GM21515 (cell line): ENCODE measurements at regions not wholly inside any gene's neighbourhood (a gene's known extent, or its start where the extent isn't known, plus 50 kb on each side); places are given as distances from the start of the nearest gene placed in this dataset.

Source experiments
- ATAC-seq: cut with Tn5 transposase; IDR thresholded peaks from one replicate; pipeline ENCODE4 v1.9.1; 2021; ENCODE audit not compliant: unreplicated experiment

DNA sequence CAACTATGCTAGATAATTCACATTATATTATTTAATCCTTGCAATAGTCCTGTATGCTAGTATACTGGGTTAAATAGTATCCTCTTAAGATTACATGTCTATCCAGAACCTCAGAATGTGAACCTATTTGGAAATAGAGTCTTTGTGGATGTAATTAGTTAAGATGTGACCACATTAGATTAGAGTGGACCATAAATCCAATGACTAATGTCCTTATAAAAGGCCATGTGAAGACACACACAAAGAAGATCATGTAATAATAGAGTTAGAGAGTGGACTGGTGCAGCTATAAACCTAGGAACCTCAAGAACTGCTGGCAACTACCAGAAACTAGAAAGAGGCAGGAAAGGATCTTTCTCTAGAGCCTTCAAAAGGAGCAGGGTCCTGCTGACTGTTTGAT lies 263.6 kb upstream of the PTGER4 start:
- ATAC-seq: no peak

DNA sequence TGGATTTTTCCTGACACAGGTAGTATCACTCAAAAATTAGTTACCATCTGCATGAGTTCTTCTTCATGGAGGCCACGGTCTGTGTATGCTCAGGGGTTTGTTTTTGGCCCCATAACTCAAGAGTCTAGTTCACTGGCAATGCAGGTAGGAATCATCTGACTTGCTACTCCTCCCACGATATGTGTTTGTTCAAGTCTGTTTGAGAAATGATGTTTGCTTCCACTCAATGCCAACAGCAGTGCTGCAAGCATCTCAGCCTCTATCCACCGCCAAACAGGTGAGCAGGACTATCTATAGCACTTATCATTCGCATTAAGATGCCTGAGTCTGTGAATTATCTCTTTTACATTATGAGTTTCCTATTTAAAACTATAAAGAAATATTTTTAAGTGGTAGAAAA lies 264.8 kb upstream of the PTGER4 start:
- no peak for ATAC-seq

DNA sequence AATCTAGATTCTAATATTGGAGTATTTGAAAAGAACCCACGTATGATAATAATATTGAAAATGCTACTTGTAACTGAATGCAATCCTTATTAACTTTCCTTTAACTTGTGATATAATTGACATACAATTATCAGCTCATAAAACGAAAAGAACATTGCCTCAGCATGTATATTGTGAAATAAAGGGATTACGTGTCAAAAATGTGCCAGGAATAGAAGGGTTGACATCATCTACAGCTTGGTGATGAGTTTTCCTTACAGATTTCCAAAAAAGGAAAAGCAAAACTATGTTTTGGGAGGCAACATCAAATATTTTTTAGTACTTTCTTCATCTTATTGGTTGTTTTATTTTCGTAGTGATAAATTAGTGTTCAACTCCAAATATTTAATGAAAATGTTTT lies 266.0 kb upstream of the PTGER4 start:
- no peak for ATAC-seq

- ATAC-seq: no peak
These were observed 266.9 kb upstream of the PTGER4 start for GRCh38 chr5:40412771-40413170.

DNA sequence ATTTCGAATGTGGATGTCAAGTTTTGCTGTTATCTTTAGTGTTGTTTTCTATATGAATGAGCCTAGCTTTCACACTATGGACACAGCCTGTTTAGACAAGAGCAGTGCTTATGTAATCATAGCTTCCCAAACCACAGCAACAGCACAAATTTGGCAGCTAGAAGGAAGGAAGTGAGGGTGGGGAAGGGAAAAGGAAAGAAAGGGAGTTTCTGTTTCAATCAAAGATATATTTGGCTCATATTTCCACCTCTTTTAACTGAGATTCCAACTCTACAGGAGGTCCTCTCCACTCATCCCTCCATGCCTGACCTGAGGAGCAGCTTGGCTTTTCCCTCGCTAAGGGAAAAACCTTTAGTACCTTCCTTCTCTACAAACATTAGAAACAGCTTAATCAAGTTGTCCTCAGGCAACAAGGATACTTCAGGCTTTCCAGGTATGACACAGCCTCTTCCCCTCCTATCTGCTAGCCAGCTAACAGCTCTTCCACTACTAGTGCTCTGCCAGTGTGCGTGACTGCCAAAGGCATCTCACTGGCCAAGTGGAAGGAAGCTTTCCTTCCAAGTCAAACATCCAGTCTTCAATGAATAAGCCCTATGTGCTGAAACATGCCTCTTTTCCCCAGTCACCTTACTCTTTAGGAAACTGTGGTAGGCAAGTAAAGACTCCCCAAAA lies 268.6 kb upstream of the PTGER4 start:
- no peak for ATAC-seq

- no peak for ATAC-seq
These were observed 269.4 kb upstream of the PTGER4 start for GRCh38 chr5:40410231-40410861.

- ATAC-seq: no peak
These were observed 270.1 kb upstream of the PTGER4 start for GRCh38 chr5:40409601-40410000.

DNA sequence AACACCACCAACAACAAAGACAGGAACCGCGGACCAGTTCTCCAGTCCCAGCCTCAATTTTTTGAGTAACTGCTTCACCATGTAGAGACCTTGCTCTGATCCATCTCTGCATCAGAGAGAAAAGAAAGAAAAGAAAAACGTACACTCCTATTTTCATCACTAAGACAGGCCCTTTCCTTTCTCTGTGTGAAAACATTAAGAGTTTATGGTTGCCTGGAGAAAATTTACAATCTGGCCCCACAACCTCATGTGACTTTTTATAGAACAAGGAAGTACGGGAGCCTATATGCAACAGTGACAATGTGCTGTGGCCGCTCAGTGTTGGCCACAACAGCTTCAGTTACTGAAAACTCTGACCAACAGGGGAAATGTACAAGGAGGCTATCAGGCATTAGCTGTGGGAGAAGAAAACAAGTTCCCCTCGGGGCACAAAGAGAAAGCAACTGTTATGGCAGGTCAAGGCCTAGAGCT lies 272.9 kb upstream of the PTGER4 start:
- no peak for ATAC-seq

DNA sequence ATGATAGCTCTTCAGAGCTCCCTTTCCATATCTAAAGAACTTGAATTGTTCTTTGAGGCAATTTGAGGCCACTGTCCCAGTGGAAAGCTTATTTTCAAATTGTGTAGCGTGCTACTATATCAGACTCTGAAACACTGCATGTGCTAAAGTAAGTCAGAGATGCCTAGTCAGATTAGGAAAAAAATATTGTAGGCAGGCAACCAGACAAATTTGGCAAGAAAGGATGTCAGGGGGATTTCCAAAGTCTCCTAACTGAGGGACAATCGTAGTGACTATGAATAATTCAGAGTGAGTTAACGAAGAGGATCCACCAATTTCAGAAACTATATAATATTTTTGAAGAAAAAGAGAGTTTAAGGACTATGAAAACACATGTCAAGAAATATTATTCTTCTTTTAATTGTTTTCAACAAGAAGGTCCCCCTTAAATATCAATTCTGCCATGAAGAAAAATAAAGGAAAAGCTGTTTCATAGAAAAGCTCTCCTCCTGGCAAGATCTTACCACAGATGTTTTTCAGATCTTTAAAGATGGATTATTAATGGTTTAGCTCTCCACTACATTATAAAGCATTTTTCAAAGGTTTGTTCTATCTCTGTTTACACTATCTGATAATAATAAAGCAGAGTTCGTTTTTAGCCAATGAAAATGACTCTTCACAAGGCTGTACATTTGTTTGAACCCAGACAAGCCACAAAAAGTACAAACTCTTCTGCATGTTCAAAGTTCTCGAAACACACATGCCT lies 273.5 kb upstream of the PTGER4 start:
- no peak for ATAC-seq

DNA sequence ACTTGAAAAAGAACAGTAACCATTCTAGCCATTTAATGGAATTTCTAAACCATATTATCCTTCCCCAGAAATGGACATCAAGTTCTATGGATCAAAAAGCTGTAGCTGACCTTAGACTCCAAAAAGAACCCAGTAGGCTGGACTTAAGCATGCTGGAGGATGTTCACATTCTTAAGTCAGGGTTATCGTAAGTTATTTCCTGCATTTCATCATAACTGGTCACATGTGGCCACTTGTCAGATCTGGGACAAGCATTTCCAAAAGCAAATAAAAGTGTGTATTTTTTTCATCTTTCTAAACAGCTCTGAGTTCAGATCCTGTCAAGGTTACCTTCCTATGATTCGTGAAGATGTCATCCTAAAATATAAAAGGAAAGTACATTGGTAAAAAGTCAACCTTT lies 274.5 kb upstream of the PTGER4 start:
- no peak for ATAC-seq

DNA sequence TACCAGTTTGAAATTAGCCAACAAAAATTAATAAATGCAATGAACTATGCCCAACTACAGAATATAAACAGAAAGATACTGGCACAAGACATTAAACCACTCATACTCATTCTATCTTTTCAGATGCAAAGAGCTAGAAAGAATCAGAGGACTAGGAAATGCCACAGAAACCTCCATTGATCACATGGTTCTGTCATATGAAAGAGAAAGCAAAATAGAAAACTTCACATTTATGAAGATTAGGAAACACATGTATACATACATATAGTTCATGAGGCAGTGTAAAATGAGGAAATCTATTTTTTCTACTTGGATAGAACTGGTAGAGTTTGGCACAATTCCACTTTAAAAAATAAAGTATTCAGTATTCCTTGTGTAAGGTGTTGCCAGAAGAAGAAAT lies 275.1 kb upstream of the PTGER4 start:
- ATAC-seq: peak; percentile 66

GRCh38 chr5:40402007-40402364 lies 277.7 kb upstream of the PTGER4 start:
- ATAC-seq: no peak

- peak; percentile 61 for ATAC-seq
These were observed 278.3 kb upstream of the PTGER4 start for GRCh38 chr5:40401284-40402006.

DNA sequence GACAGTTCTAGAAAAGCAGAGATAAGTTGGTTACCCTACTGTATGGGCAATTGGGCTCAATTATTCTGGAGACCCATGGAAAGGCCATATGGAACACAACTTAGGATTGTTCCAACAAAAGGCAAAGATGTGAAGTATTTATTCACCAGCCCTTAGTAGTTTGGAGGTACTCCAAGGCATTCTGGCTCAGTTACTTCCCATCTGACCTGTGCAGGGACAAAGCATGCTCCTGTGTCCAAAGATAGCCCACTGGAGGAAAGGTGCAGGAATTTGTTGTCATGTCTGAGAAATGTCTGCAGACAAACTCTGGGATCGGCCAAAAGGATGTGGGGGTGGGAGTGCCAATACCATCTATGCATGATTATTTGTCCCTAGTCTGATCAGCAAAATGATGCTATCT lies 279.5 kb upstream of the PTGER4 start:
- ATAC-seq: no peak

DNA sequence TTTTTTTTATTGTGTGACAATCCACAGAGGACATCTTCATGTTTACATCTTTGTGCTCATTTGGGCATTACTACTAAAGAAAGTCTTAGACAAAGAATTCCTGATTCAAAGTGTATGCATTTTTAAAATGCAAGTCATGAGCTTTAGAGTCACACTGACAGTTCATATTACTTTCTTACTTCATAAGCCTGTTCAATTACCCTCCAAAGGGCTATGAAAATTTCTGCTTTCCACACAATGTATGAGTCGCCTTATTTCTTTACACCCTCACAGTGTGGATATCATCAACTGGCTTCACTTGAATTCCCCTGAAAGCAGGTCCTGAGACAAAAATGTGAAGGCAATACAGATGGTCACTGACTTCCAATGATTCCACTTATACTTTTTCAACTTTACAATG lies 280.4 kb upstream of the PTGER4 start:
- ATAC-seq: no peak

DNA sequence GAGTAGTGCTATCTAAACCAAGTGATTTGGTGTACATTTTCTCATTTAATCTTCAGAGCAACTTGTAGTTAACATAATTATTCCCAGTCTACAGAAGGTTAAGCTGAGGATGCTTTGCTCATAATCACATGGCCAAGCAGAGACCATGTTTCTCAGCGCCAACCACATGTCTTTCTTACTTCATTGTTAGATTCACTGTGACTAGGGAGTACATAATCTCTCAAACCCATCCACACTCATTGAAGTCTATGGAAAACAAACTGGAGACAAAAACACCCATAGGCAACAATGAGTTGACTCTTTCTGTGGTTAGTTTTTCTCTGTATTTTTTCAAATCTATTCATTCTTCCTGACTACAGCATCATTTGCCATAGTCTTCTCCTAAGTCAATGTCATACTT lies 281.7 kb upstream of the PTGER4 start:
- ATAC-seq: no peak

GRCh38 chr5:40397091-40397490 lies 282.6 kb upstream of the PTGER4 start:
- no peak for ATAC-seq

DNA sequence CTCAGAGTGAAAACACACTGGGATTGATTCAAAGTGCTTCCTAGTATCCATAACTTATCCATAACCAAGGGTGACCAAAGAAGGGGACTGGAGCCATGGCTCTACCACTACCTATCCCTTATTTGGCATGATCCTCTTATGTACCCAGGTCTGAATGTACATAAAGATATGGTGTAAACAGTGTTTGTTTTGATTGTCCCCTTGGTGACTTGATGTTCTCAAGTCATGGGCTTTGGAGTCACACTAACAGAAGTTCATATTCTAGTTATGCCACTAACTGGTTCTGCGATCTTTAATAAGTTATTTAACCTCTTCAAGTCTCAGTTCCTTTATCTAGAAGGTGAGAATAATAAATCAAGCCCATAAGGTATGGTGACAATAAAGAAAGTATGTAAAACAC lies 283.4 kb upstream of the PTGER4 start:
- no peak for ATAC-seq

- no peak for ATAC-seq
These were observed 284.5 kb upstream of the PTGER4 start for GRCh38 chr5:40395251-40395650.

- no peak for ATAC-seq
These were observed 285.0 kb upstream of the PTGER4 start for GRCh38 chr5:40394698-40395097.

DNA sequence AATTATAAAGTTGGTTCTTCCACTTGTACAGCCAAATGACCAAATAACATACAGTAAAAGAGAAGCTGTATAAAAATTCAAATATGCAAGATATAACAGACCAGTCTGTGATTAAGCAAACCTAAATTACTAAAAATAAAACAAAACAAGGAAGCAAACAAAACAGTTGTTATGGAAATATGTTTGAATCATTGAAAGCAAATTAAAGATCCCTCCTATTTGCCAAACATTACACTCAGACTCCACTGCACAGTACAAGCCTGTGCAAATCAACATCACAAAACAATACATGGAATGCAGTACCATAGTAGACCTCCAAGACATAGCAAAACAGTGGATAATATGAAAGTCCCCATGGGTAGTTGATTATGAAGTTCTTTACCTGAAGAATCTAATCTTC lies 288.1 kb upstream of the PTGER4 start:
- no peak for ATAC-seq
